ENCODE measurements at regions not wholly inside any gene's neighbourhood (a gene's known extent, or its start where the extent isn't known, plus 50 kb on each side); places are given as distances from the start of the nearest gene placed in this dataset.
"Not testable (repeated sequence)": the region's sequence is repeated elsewhere in the genome, so short reads cannot be mapped to it uniquely, and the experiment has no call there.

DNA sequence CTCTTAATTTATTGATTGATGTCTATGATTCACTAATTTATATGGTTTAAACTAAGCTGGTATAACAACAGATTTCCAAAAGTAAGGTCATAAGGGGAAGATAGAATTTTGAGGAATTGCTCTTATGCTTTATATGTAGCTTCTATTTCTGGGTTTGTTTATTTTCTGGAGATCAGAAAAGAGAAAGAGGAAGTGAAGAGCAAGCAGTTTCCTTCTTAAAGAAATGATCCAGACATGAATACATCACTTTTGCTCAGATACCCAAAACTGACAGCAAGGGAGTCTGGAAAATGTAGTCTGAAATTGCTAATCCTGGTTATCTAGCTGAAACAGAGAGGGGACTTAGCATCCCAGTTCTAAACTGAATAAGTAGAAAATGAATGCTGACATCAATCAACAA, 912.5 kb upstream of the CRIM1 start:
- no peak overlapping the region for H3K4me3 ChIP-seq (ENCODE audit: low read depth, low read length)
- DNase-seq (ENCODE audit: low read depth) = no peak
- no peak for TF ChIP-seq CTCF (IDR thresholded peaks at IDR 0.05; ENCODE audit: insufficient read depth, low read depth, low read length, missing control alignments)

DNA sequence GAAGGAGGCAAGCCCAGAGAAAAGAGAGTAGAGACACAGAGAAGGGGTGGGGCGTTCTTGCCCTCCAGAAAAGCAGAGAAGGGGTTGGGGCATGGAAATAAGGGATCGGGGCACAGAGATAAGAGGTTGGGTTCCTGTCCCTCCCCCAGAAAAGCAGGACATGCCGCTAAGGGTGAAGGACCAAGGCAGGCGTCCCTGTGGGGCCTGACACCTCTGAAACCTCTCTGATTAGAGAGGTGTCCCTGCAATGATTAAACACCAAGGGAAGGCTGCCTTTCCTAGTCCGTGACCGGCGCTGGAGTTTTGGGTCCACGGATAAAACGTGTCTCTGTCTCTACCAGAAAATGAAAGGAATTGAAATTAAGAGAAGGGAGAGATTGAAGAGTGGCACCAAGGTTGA, 914.0 kb upstream of the CRIM1 start:
- DNase-seq (ENCODE audit: low read depth); H3K4me3 ChIP-seq (ENCODE audit: low read depth, low read length): not testable (repeated sequence)

- DNase-seq (ENCODE audit: low read depth); H3K4me3 ChIP-seq (ENCODE audit: low read depth, low read length): not testable (repeated sequence)
These were observed 915.3 kb upstream of the CRIM1 start for GRCh38 chr2:35440308-35440707.

DNA sequence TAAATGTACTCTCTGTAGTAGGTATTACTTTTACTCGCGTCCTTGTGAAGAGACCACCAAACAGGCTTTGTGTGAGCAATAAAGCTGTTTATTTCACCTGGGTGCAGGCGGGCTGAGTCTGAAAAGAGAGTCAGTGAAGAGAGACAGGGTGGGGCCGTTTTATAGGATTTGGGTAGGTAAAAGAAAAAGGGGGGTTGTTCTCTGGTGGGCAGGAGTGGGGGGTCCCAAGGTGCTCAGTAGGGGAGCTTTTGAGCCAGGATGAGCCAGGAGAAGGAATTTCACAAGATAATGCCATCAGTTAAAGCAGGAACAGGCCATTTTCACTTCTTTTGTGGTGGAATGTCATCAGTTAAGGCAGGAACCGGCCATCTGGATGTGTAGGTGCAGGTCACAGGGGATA, 918.7 kb upstream of the CRIM1 start:
- not testable (repeated sequence) for H3K4me3 ChIP-seq (ENCODE audit: low read depth, low read length); DNase-seq (ENCODE audit: low read depth)

- TF ChIP-seq CTCF (IDR thresholded peaks at IDR 0.05; ENCODE audit: insufficient read depth, low read depth, low read length, missing control alignments) = peak; percentile 64
- DNase-seq (ENCODE audit: low read depth) = peak; percentile 47
- H3K4me3 ChIP-seq (ENCODE audit: low read depth, low read length) = no peak overlapping the region
These were observed 927.0 kb upstream of the CRIM1 start for GRCh38 chr2:35428548-35428947.

GRCh38 chr2:35421485-35421884, 934.1 kb upstream of the CRIM1 start:
- H3K4me3 ChIP-seq (ENCODE audit: low read depth, low read length) = no peak overlapping the region
- no peak for TF ChIP-seq CTCF (IDR thresholded peaks at IDR 0.05; ENCODE audit: insufficient read depth, low read depth, low read length, missing control alignments)
- DNase-seq (ENCODE audit: low read depth) = no peak

- no peak overlapping the region for H3K4me3 ChIP-seq (ENCODE audit: low read depth, low read length)
- no peak for TF ChIP-seq CTCF (IDR thresholded peaks at IDR 0.05; ENCODE audit: insufficient read depth, low read depth, low read length, missing control alignments)
- DNase-seq (ENCODE audit: low read depth) = no peak
These were observed 938.3 kb upstream of the CRIM1 start for GRCh38 chr2:35417293-35417692.

DNA sequence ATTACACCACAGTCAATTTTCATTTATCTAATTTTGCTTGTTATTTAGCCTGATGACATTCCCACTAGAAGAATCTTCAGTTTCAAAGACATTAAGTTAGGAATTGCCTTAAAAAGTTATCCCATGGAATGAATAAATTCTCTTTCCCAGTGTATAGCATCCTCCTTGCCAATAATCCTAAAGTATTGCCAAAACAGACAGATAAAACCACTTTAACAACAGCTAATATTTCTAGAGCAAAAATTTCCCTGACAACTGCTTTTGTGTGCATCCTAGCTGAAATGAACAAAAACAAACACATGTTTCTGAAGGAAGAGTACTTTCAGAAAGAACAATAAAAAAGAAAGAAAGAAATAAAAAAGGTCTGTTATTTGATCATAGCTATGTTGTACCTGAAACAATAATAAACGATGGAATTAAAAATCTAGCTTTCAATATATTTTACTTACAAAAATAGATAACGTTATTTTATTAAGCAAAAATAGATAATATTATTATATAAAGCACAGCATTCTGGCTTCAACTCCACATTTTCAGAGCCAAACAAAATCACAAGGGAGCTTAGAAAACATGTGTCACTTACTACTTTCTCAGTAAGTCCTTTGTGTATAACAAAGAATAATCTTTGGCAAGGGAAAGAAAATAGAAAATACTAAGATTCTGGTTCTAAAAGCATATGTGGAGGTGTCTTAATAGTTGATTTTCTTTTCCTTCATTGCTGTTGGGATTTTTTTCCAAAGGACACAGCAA, 939.0 kb upstream of the CRIM1 start:
- no peak overlapping the region for H3K4me3 ChIP-seq (ENCODE audit: low read depth, low read length)
- no peak for TF ChIP-seq CTCF (IDR thresholded peaks at IDR 0.05; ENCODE audit: insufficient read depth, low read depth, low read length, missing control alignments)
- DNase-seq (ENCODE audit: low read depth) = no peak

Data from GM12865 (cell line).